Endothelial cell of umbilical vein (primary cell): ENCODE measurements at regions not wholly inside any gene's neighbourhood (a gene's known extent, or its start where the extent isn't known, plus 50 kb on each side); places are given as distances from the start of the nearest gene placed in this dataset.

Experiments
- BruUV-seq: library from RNA; stranded (reverse); fragments of 400-500 nt; replicated peaks from 2 replicates; lab custom pipeline; 2021; lab: Mats Ljungman, UMichigan
- CTCF ChIA-PET: fragments of 300-600, 350-600 bp; sonication (Branson Sonifier 250); formaldehyde crosslinking; loops from one replicate; lab custom pipeline; 2021; ENCODE audit warnings: antibody characterized with exemption, inconsistent platforms; lab: Charles Lee
- POLR2A ChIA-PET: fragments of 300-600, 350-600 bp; sonication (Branson Sonifier 250); formaldehyde crosslinking; loops from one replicate; lab custom pipeline; 2021; ENCODE audit warnings: antibody characterized with exemption, inconsistent platforms; lab: Charles Lee
- DNase-seq: peaks from one replicate; pipeline ENCODE4 v3.0.0-alpha.2; 2011; ENCODE audit warnings: low read depth, low spot score
- FAIRE-seq: peaks from 2 replicates; lab custom pipeline; 2011; peaks lifted over from hg19 to GRCh38; lab: Jason Lieb, UNC
- H2AFZ ChIP-seq: 2 replicates; pipeline ENCODE4 v1.6.0; 2012; ENCODE audit warnings: low read depth, low read length, control low read depth, inconsistent platforms
- H3K27ac ChIP-seq: 2 replicates; pipeline ENCODE4 v1.5.1; 2011; ENCODE audit warnings: low read depth, mild to moderate bottlenecking, control low read depth, low read length, moderate library complexity; ENCODE audit not compliant: insufficient read depth
- H3K27me3 ChIP-seq, 2 experiments: 2 replicates each; pipeline versions ENCODE4 v1.6.0 to v1.6.1; 2011; ENCODE audit warnings: low read length in 2 of 2, mixed read lengths in 1 of 2; ENCODE audit not compliant: control insufficient read depth in 2 of 2, insufficient read depth in 2 of 2
- H3K36me3 ChIP-seq, 2 experiments: 2 replicates in 1 of 2; 3 replicates in 1 of 2; pipeline ENCODE4 v1.5.1; 2011; ENCODE audit warnings: low read length in 2 of 2, mild to moderate bottlenecking in 1 of 2, moderate library complexity in 1 of 2; ENCODE audit not compliant: control insufficient read depth in 2 of 2, insufficient read depth in 2 of 2; ENCODE audit errors: extremely low read depth in 1 of 2
- H3K4me1 ChIP-seq: 3 replicates; pipeline ENCODE4 v1.5.1; 2011; ENCODE audit warnings: mild to moderate bottlenecking, low read length; ENCODE audit not compliant: control insufficient read depth, insufficient read depth; ENCODE audit errors: extremely low read depth
- H3K4me2 ChIP-seq: 2 replicates; pipeline ENCODE4 v1.6.1; 2011; ENCODE audit warnings: low read length, control low read depth, mixed read lengths; ENCODE audit not compliant: insufficient read depth
- H3K4me3 ChIP-seq, 3 experiments: fragments of 200-600 bp in 1 of 3; sonication (generic), shearing (Covaris generic) in 1 of 3; replicated peaks in 1 of 3; 2 replicates each; pipeline ENCODE4 v1.5.1; 2011 to 2016; ENCODE audit warnings: control low read depth in 3 of 3, low read length in 3 of 3, mild to moderate bottlenecking in 2 of 3, inconsistent platforms in 1 of 3, low read depth in 1 of 3, moderate library complexity in 1 of 3; ENCODE audit not compliant: insufficient read depth in 1 of 3
- H3K79me2 ChIP-seq: 2 replicates; pipeline ENCODE4 v1.6.0; 2012; ENCODE audit warnings: low read length, inconsistent platforms; ENCODE audit not compliant: control insufficient read depth, insufficient read depth
- H3K9ac ChIP-seq: replicated peaks from 2 replicates; pipeline ENCODE3; 2011; ENCODE audit warnings: low read length, control low read depth; ENCODE audit not compliant: insufficient read depth; ENCODE audit errors: extremely low read depth
- H3K9me1 ChIP-seq: replicated peaks from 3 replicates; pipeline ENCODE4 v1.6.0; 2011; ENCODE audit warnings: mild to moderate bottlenecking, low read length; ENCODE audit not compliant: control insufficient read depth, insufficient read depth; ENCODE audit errors: extremely low read depth
- H3K9me3 ChIP-seq: replicated peaks from 2 replicates; pipeline ENCODE4 v1.5.1; 2012; ENCODE audit warnings: low read length, inconsistent platforms; ENCODE audit not compliant: control insufficient read depth, insufficient read depth
- H4K20me1 ChIP-seq: replicated peaks from 2 replicates; pipeline ENCODE3; 2011; ENCODE audit warnings: mild to moderate bottlenecking, low read length; ENCODE audit not compliant: control insufficient read depth, insufficient read depth; ENCODE audit errors: extremely low read depth
- EZH2 ChIP-seq: IDR thresholded peaks from 2 replicates; pipeline ENCODE4 v1.6.1; 2012; ENCODE audit warnings: borderline replicate concordance, low read depth, mild to moderate bottlenecking, moderate library complexity, low read length, inconsistent platforms; ENCODE audit not compliant: severe bottlenecking
- FOS ChIP-seq: IDR thresholded peaks from 2 replicates; pipeline ENCODE4 v1.6.1; 2011; ENCODE audit warnings: mild to moderate bottlenecking, low read length, moderate library complexity, borderline replicate concordance; ENCODE audit not compliant: insufficient read depth
- GATA2 ChIP-seq: IDR thresholded peaks from 2 replicates; pipeline ENCODE4 v1.7.0; 2011; ENCODE audit warnings: low read depth, mild to moderate bottlenecking, moderate library complexity, mixed read lengths, low read length; ENCODE audit not compliant: insufficient read length, insufficient read depth
- JUN ChIP-seq: IDR thresholded peaks from 2 replicates; pipeline ENCODE4 v1.6.1; 2011; ENCODE audit warnings: borderline replicate concordance, low read depth; ENCODE audit not compliant: insufficient read length, insufficient read depth
- MYC ChIP-seq: IDR thresholded peaks from one replicate; pipeline ENCODE4 v1.6.1; 2011; ENCODE audit warnings: mild to moderate bottlenecking, low read depth, low read length
- POLR2A ChIP-seq: IDR thresholded peaks from 2 replicates; pipeline ENCODE4 v1.6.1; 2012; ENCODE audit warnings: low read depth, mild to moderate bottlenecking, control low read depth, low read length
- POLR2AphosphoS5 ChIP-seq: IDR thresholded peaks from 2 replicates; pipeline ENCODE4 v1.6.1; 2012; ENCODE audit warnings: low read depth, mild to moderate bottlenecking, control low read depth, low read length, moderate library complexity; ENCODE audit not compliant: insufficient read depth
- dilution Hi-C: fragments of 300-500 bp; cut with MboI; formaldehyde crosslinking; loops from one replicate; pipeline ENCODE4 v1.15.0; 2019; ENCODE audit warnings: low sequenced_read_pairs; ENCODE audit not compliant: extremely low pct_ligation_motif_present
- intact Hi-C: fragments of 100-400 bp; cut with micrococcal nuclease; formaldehyde crosslinking; loops from one replicate; pipeline ENCODE4 v1.10.0; 2022
- TF ChIP-seq, protein P1 (sequence below), 2 donors: IDR thresholded peaks; 1 replicate in 1 of 2; 2 replicates in 1 of 2; pipeline ENCODE4 v1.5.1; 2011; ENCODE audit warnings: low read length in 2 of 2, mild to moderate bottlenecking in 2 of 2, moderate library complexity in 2 of 2, control low read depth in 1 of 2, inconsistent platforms in 1 of 2, low read depth in 1 of 2; ENCODE audit not compliant: insufficient read depth in 1 of 2; ENCODE audit errors: extremely low read depth in 1 of 2
- TF ChIP-seq, protein P2 (sequence below): IDR thresholded peaks from 2 replicates; pipeline ENCODE4 v1.6.1; 2011; ENCODE audit not compliant: insufficient read depth, insufficient read length

DNA sequence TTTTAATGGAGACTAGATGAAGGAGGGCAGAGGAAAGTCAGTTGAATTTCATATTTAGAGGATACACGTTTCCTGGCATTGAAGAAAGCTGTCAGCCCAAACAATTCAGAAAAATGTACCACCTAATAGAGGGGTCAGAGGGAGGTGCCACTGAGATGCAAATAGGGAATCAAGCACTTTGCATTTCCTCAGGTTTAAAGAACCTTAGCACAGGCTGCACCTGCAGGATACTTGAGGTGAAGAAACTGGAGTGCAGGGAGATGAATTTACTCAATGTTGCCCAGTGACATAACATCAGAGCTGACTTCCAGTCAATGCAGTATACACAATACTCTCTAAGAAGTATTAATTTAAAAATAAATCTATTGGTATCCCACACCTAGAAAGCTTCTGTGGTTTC, 67.0 kb upstream of the MAST4 start:
- H3K27me3 ChIP-seq = peaks cover 0 to 3% of the 10 kb centered on the region in 2 experiments
- BruUV-seq = no TSS peak
- ChIA-PET POLR2A (interaction anchor here (0.7 kb wide), 1 partner anchor 133 kb away, joined by 3 read pairs; no protein-coding TSS in a partner anchor), CTCF (no interaction called here)
- no peak for FAIRE-seq
- H3K79me2 ChIP-seq = no peaks in the 10 kb centered on the region
- DNase-seq = no peak
- no peak overlapping the region for H3K4me3 ChIP-seq
- no peak overlapping the region for H2AFZ ChIP-seq
- no peaks in the 10 kb centered on the region for H3K9me3 ChIP-seq
- dilution Hi-C loops = no loop called here
- H3K4me1 ChIP-seq = no peaks in the 10 kb centered on the region
- H3K9ac ChIP-seq = no peak overlapping the region
- no peak for TF ChIP-seq JUN
- no peaks in the 10 kb centered on the region for H3K9me1 ChIP-seq
- no peak overlapping the region for H3K4me2 ChIP-seq
- intact Hi-C loops = no loop called here
- no peaks in the 10 kb centered on the region for H4K20me1 ChIP-seq
- H3K27ac ChIP-seq = no peak overlapping the region
- no peaks in the 10 kb centered on the region for H3K36me3 ChIP-seq

DNA sequence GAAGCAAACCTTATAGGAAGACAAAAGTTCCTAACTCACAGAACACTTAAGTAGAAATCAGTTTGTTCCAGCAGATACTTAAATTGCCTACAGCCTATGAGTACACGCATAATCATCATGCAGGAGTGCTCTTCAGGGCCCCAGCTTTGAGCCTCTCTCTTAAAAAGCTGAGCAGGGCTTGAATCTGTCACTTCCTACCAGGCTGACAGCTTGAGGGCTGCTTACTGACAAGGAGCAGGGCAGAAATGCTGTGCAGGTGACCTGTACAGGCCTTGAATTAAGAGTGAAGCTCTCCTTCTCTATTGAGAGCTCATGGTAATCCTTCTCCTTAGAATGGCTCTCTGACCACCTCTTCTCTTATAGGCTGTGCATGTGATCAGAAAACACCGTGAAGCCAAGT, 66.5 kb upstream of the MAST4 start:
- no peaks in the 10 kb centered on the region for H3K9me3 ChIP-seq
- no peak overlapping the region for H3K9ac ChIP-seq
- DNase-seq (no peak), FAIRE-seq (no peak)
- H2AFZ ChIP-seq = no peak overlapping the region
- intact Hi-C loops (no loop called here), dilution Hi-C loops (no loop called here)
- no peaks in the 10 kb centered on the region for H3K79me2 ChIP-seq
- H3K4me2 ChIP-seq = no peak overlapping the region
- CTCF ChIA-PET = no interaction called here
- peaks cover 0 to 3% of the 10 kb centered on the region in 2 experiments for H3K27me3 ChIP-seq
- no peak for TF ChIP-seq POLR2A
- no peak for TF ChIP-seq EZH2
- TF ChIP-seq, protein P1, sequence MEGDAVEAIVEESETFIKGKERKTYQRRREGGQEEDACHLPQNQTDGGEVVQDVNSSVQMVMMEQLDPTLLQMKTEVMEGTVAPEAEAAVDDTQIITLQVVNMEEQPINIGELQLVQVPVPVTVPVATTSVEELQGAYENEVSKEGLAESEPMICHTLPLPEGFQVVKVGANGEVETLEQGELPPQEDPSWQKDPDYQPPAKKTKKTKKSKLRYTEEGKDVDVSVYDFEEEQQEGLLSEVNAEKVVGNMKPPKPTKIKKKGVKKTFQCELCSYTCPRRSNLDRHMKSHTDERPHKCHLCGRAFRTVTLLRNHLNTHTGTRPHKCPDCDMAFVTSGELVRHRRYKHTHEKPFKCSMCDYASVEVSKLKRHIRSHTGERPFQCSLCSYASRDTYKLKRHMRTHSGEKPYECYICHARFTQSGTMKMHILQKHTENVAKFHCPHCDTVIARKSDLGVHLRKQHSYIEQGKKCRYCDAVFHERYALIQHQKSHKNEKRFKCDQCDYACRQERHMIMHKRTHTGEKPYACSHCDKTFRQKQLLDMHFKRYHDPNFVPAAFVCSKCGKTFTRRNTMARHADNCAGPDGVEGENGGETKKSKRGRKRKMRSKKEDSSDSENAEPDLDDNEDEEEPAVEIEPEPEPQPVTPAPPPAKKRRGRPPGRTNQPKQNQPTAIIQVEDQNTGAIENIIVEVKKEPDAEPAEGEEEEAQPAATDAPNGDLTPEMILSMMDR (IDR thresholded peaks at IDR 0.05; ENCODE audit: extremely low read depth in 1 of 2, insufficient read depth in 1 of 2, low read depth in 1 of 2, low read length in 2 of 2) = no peak
- TF ChIP-seq FOS = no peak
- no peak for TF ChIP-seq JUN
- no peak for TF ChIP-seq GATA2
- no peak for TF ChIP-seq POLR2AphosphoS5
- no peak for TF ChIP-seq MYC
- TF ChIP-seq, protein P2, sequence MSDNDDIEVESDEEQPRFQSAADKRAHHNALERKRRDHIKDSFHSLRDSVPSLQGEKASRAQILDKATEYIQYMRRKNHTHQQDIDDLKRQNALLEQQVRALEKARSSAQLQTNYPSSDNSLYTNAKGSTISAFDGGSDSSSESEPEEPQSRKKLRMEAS = no peak
- no peak overlapping the region for H3K4me3 ChIP-seq
- no peaks in the 10 kb centered on the region for H3K36me3 ChIP-seq
- no peak overlapping the region for H3K27ac ChIP-seq
- BruUV-seq = no TSS peak
- POLR2A ChIA-PET = no interaction called here
- H3K9me1 ChIP-seq = no peaks in the 10 kb centered on the region
- H3K4me1 ChIP-seq = no peaks in the 10 kb centered on the region
- no peaks in the 10 kb centered on the region for H4K20me1 ChIP-seq
